ENCODE measurements at regions not wholly inside any gene's neighbourhood (a gene's known extent, or its start where the extent isn't known, plus 50 kb on each side); places are given as distances from the start of the nearest gene placed in this dataset.

DNA sequence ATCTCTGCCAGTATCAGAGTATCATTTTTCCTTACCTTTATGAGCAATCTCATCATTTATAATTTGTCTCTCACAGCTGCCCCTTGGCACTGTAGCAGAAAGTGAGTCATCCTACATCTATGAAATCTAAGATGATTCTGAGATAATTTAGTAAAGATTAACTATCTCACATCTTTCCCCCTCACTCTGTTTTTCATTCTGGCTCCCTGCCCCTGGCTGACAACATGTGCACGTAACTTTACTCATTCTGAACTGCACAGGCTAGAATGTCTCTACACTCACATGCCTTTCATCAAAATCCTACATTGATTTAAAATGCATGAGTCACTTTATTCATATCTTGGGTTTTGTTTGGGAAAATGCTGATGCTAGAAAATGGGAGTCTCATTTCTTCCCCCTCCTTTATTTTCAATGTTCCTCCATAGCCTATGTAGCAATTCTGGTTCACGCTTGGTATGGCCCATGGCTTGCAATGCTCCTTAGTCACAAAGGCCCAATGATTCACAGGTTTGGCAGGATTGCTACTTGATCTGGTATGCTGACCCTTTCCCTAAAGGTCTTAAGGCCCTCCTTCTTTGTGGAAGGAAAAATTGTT, 838.5 kb downstream of the TUSC7 start:
- H3K9me3 ChIP-seq (ENCODE audit: control insufficient read depth in 2 of 2, insufficient read depth in 1 of 2, low read depth in 1 of 2, low read length in 1 of 2): no peaks in the 10 kb centered on the region
- no peak overlapping the region for H3K4me3 ChIP-seq (ENCODE audit: low read depth in 1 of 2, low read length in 2 of 2)
- no peaks in the 10 kb centered on the region for H3K27me3 ChIP-seq (ENCODE audit: control insufficient read depth in 1 of 2, insufficient read depth in 2 of 2, low read length in 2 of 2)
- WGBS, 2 donors: 42 to 54% methylated on average over 2 of the region's 2 CpGs
- no peaks in the 10 kb centered on the region for H3K4me1 ChIP-seq (ENCODE audit: control insufficient read depth in 2 of 2, insufficient read depth in 2 of 2, low read length in 1 of 2)
- no peak overlapping the region for H3K27ac ChIP-seq (ENCODE audit: low read depth in 2 of 2, low read length in 1 of 2)
- H3K36me3 ChIP-seq (ENCODE audit: control insufficient read depth in 2 of 2, insufficient read depth in 2 of 2, low read length in 1 of 2): no peaks in the 10 kb centered on the region

DNA sequence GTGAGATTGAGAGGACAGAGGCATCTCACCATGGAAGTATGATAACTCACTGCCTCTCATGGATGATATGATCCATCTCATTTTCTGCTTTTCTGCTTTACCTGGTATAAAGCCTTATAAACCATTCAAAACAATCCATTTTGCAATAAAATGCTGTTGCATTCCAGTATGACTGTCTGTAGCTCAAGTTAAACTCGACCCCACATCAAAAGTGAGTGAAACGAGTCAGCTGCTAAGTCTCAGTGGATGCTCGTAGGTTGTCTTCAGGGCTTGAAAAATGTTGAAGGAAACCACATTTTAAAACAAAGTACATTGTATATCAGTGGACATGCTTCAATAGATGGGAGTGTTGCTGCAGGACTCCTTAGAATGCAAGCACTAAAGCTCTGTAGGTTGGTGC, 839.0 kb downstream of the TUSC7 start:
- H3K27me3 ChIP-seq (ENCODE audit: control insufficient read depth in 1 of 2, insufficient read depth in 2 of 2, low read length in 2 of 2): no peaks in the 10 kb centered on the region
- no peak overlapping the region for H3K4me3 ChIP-seq (ENCODE audit: low read depth in 1 of 2, low read length in 2 of 2)
- no peaks in the 10 kb centered on the region for H3K9me3 ChIP-seq (ENCODE audit: control insufficient read depth in 2 of 2, insufficient read depth in 1 of 2, low read depth in 1 of 2, low read length in 1 of 2)
- 66 to 70% methylated on average over 3 of the region's 3 CpGs for WGBS, 2 donors
- no peaks in the 10 kb centered on the region for H3K4me1 ChIP-seq (ENCODE audit: control insufficient read depth in 2 of 2, insufficient read depth in 2 of 2, low read length in 1 of 2)
- H3K36me3 ChIP-seq (ENCODE audit: control insufficient read depth in 2 of 2, insufficient read depth in 2 of 2, low read length in 1 of 2): no peaks in the 10 kb centered on the region
- H3K27ac ChIP-seq (ENCODE audit: low read depth in 2 of 2, low read length in 1 of 2): no peak overlapping the region

GRCh38 chr3:117549716-117550115, 840.1 kb downstream of the TUSC7 start:
- 84 to 85% methylated on average over 2 of the region's 2 CpGs for WGBS, 2 donors
- Histone ChIP-seq H3K27ac (ENCODE audit: low read depth in 2 of 2, low read length in 1 of 2) (no peak overlapping the region), H3K27me3 (ENCODE audit: control insufficient read depth in 1 of 2, insufficient read depth in 2 of 2, low read length in 2 of 2) (no peaks in the 10 kb centered on the region), H3K9me3 (ENCODE audit: control insufficient read depth in 2 of 2, insufficient read depth in 1 of 2, low read depth in 1 of 2, low read length in 1 of 2) (no peaks in the 10 kb centered on the region), H3K4me3 (ENCODE audit: low read depth in 1 of 2, low read length in 2 of 2) (no peak overlapping the region), H3K36me3 (ENCODE audit: control insufficient read depth in 2 of 2, insufficient read depth in 2 of 2, low read length in 1 of 2) (no peaks in the 10 kb centered on the region), H3K4me1 (ENCODE audit: control insufficient read depth in 2 of 2, insufficient read depth in 2 of 2, low read length in 1 of 2) (no peaks in the 10 kb centered on the region)

GRCh38 chr3:117550766-117551165, 841.2 kb downstream of the TUSC7 start:
- Histone ChIP-seq H3K9me3 (ENCODE audit: control insufficient read depth in 2 of 2, insufficient read depth in 1 of 2, low read depth in 1 of 2, low read length in 1 of 2) (no peaks in the 10 kb centered on the region), H3K36me3 (ENCODE audit: control insufficient read depth in 2 of 2, insufficient read depth in 2 of 2, low read length in 1 of 2) (no peaks in the 10 kb centered on the region), H3K4me3 (ENCODE audit: low read depth in 1 of 2, low read length in 2 of 2) (no peak overlapping the region), H3K27ac (ENCODE audit: low read depth in 2 of 2, low read length in 1 of 2) (no peak overlapping the region), H3K4me1 (ENCODE audit: control insufficient read depth in 2 of 2, insufficient read depth in 2 of 2, low read length in 1 of 2) (no peaks in the 10 kb centered on the region), H3K27me3 (ENCODE audit: control insufficient read depth in 1 of 2, insufficient read depth in 2 of 2, low read length in 2 of 2) (no peaks in the 10 kb centered on the region)
- WGBS, 2 donors: 86 to 93% methylated on average over 2 of the region's 2 CpGs

DNA sequence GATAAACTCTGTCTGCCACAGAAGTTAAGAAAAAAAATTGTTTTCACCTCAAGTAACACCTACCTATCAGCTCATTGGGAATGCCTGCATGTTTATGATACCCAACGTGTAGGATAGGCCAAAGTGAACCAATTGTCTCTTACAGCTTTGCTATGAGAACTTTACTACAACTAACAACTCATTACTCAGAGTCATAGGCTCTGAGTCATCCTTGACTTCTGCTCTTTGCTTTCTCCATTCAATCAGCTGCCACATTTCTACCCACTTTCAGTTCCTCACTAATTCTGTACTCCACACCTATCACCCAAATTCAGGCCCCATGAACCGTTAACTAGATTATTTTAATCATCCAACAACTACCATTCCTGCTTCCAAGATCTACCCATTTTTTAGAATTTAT, 843.9 kb downstream of the TUSC7 start:
- Histone ChIP-seq H3K36me3 (ENCODE audit: control insufficient read depth in 2 of 2, insufficient read depth in 2 of 2, low read length in 1 of 2) (no peaks in the 10 kb centered on the region), H3K4me1 (ENCODE audit: control insufficient read depth in 2 of 2, insufficient read depth in 2 of 2, low read length in 1 of 2) (no peaks in the 10 kb centered on the region), H3K4me3 (ENCODE audit: low read depth in 1 of 2, low read length in 2 of 2) (no peak overlapping the region), H3K9me3 (ENCODE audit: control insufficient read depth in 2 of 2, insufficient read depth in 1 of 2, low read depth in 1 of 2, low read length in 1 of 2) (no peaks in the 10 kb centered on the region), H3K27me3 (ENCODE audit: control insufficient read depth in 1 of 2, insufficient read depth in 2 of 2, low read length in 2 of 2) (no peaks in the 10 kb centered on the region), H3K27ac (ENCODE audit: low read depth in 2 of 2, low read length in 1 of 2) (no peak overlapping the region)
- WGBS, 2 donors: 54 to 67% methylated on average over 2 of the region's 2 CpGs

DNA sequence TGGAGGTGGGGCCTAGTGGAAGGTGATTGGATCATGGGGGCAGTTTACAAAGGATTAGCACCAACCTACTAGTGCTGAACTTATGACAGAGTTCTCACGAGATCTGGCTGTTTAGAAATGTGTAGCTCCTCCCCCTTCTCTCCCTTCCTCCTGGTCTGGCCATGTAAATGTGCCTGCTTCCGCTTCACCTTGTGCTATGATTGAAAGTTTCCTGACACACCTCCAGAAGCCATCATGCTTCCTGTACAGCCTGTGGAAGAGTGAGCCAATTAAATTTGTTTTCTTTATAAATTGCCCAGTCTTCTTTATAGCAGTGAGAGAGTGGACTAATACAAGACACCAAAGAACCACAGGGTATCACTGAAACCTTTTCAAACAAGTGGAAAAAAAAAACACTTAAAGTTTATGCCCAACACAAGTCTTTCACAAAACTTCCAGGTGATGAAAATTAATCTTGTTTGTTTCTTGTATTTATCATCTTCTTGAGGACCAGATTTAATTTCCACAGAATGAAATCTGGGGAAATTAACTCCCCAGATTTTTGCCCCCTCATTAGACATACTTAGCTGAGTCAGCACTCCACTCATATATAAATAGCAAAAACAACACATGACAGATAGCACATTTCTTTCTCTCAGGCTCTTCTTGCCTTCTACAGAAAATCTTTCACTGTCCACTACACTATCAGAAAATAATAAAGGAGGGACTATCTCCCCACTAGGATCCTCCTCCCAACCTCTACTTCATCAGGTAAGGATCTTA, 847.2 kb downstream of the TUSC7 start:
- Histone ChIP-seq H3K27me3 (ENCODE audit: control insufficient read depth in 1 of 2, insufficient read depth in 2 of 2, low read length in 2 of 2) (no peaks in the 10 kb centered on the region), H3K4me3 (ENCODE audit: low read depth in 1 of 2, low read length in 2 of 2) (no peak overlapping the region), H3K9me3 (ENCODE audit: control insufficient read depth in 2 of 2, insufficient read depth in 1 of 2, low read depth in 1 of 2, low read length in 1 of 2) (no peaks in the 10 kb centered on the region), H3K27ac (ENCODE audit: low read depth in 2 of 2, low read length in 1 of 2) (no peak overlapping the region), H3K36me3 (ENCODE audit: control insufficient read depth in 2 of 2, insufficient read depth in 2 of 2, low read length in 1 of 2) (no peaks in the 10 kb centered on the region), H3K4me1 (ENCODE audit: control insufficient read depth in 2 of 2, insufficient read depth in 2 of 2, low read length in 1 of 2) (no peaks in the 10 kb centered on the region)
- 57 to 71% methylated on average over 2 of the region's 2 CpGs for WGBS, 2 donors

- Histone ChIP-seq H3K27ac (ENCODE audit: low read depth in 2 of 2, low read length in 1 of 2) (no peak overlapping the region), H3K4me1 (ENCODE audit: control insufficient read depth in 2 of 2, insufficient read depth in 2 of 2, low read length in 1 of 2) (no peaks in the 10 kb centered on the region), H3K36me3 (ENCODE audit: control insufficient read depth in 2 of 2, insufficient read depth in 2 of 2, low read length in 1 of 2) (no peaks in the 10 kb centered on the region), H3K4me3 (ENCODE audit: low read depth in 1 of 2, low read length in 2 of 2) (no peak overlapping the region), H3K9me3 (ENCODE audit: control insufficient read depth in 2 of 2, insufficient read depth in 1 of 2, low read depth in 1 of 2, low read length in 1 of 2) (no peaks in the 10 kb centered on the region), H3K27me3 (ENCODE audit: control insufficient read depth in 1 of 2, insufficient read depth in 2 of 2, low read length in 2 of 2) (no peaks in the 10 kb centered on the region)
- 53 to 64% methylated on average over 2 of the region's 2 CpGs for WGBS, 2 donors
These were observed 848.0 kb downstream of the TUSC7 start for GRCh38 chr3:117557464-117558090.

- Histone ChIP-seq H3K27ac (ENCODE audit: low read depth in 2 of 2, low read length in 1 of 2) (no peak overlapping the region), H3K4me3 (ENCODE audit: low read depth in 1 of 2, low read length in 2 of 2) (no peak overlapping the region), H3K9me3 (ENCODE audit: control insufficient read depth in 2 of 2, insufficient read depth in 1 of 2, low read depth in 1 of 2, low read length in 1 of 2) (no peaks in the 10 kb centered on the region), H3K27me3 (ENCODE audit: control insufficient read depth in 1 of 2, insufficient read depth in 2 of 2, low read length in 2 of 2) (no peaks in the 10 kb centered on the region), H3K36me3 (ENCODE audit: control insufficient read depth in 2 of 2, insufficient read depth in 2 of 2, low read length in 1 of 2) (no peaks in the 10 kb centered on the region), H3K4me1 (ENCODE audit: control insufficient read depth in 2 of 2, insufficient read depth in 2 of 2, low read length in 1 of 2) (no peaks in the 10 kb centered on the region)
- WGBS, 2 donors: 70 to 94% methylated on average over 1 of the region's 1 CpG
These were observed 849.1 kb downstream of the TUSC7 start for GRCh38 chr3:117558681-117559080.

- 56 to 62% methylated on average over 2 of the region's 2 CpGs for WGBS, 2 donors
- Histone ChIP-seq H3K4me3 (ENCODE audit: low read depth in 1 of 2, low read length in 2 of 2) (no peak overlapping the region), H3K9me3 (ENCODE audit: control insufficient read depth in 2 of 2, insufficient read depth in 1 of 2, low read depth in 1 of 2, low read length in 1 of 2) (no peaks in the 10 kb centered on the region), H3K27me3 (ENCODE audit: control insufficient read depth in 1 of 2, insufficient read depth in 2 of 2, low read length in 2 of 2) (no peaks in the 10 kb centered on the region), H3K27ac (ENCODE audit: low read depth in 2 of 2, low read length in 1 of 2) (no peak overlapping the region), H3K36me3 (ENCODE audit: control insufficient read depth in 2 of 2, insufficient read depth in 2 of 2, low read length in 1 of 2) (no peaks in the 10 kb centered on the region), H3K4me1 (ENCODE audit: control insufficient read depth in 2 of 2, insufficient read depth in 2 of 2, low read length in 1 of 2) (no peaks in the 10 kb centered on the region)
These were observed 852.4 kb downstream of the TUSC7 start for GRCh38 chr3:117562000-117562399.

DNA sequence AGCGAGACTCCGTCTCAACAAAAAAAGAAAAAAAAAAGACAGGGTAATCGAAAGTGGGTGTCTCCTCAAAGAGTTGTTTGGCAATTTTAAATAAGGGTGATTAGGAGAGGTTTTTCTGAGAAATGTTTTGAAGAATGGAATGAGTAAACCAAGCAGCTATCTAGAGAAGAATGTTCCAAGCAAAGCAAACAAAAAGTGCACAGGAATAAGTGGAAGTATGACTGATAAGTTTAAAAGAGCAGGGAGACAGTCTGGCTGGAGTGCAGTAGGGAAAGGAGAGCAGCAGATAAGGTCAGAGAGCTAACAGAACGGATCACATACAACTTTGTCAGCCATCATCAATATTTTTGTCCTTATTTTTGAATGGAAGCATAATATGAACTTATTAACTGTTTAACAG, 853.5 kb downstream of the TUSC7 start:
- Histone ChIP-seq H3K4me3 (ENCODE audit: low read depth in 1 of 2, low read length in 2 of 2) (no peak overlapping the region), H3K36me3 (ENCODE audit: control insufficient read depth in 2 of 2, insufficient read depth in 2 of 2, low read length in 1 of 2) (no peaks in the 10 kb centered on the region), H3K9me3 (ENCODE audit: control insufficient read depth in 2 of 2, insufficient read depth in 1 of 2, low read depth in 1 of 2, low read length in 1 of 2) (no peaks in the 10 kb centered on the region), H3K27me3 (ENCODE audit: control insufficient read depth in 1 of 2, insufficient read depth in 2 of 2, low read length in 2 of 2) (no peaks in the 10 kb centered on the region), H3K4me1 (ENCODE audit: control insufficient read depth in 2 of 2, insufficient read depth in 2 of 2, low read length in 1 of 2) (no peaks in the 10 kb centered on the region), H3K27ac (ENCODE audit: low read depth in 2 of 2, low read length in 1 of 2) (no peak overlapping the region)
- WGBS, 2 donors: 56 to 58% methylated on average over 4 of the region's 4 CpGs

Data from esophagus (tissue), 2 donors.